Natural killer cell (primary cell): ENCODE measurements at regions not wholly inside any gene's neighbourhood (a gene's known extent, or its start where the extent isn't known, plus 50 kb on each side); places are given as distances from the start of the nearest gene placed in this dataset.

Experiments used
- ATAC-seq, 3 donors: fragments of 150-1000 bp in 2 of 3; fragments of 200-7000 bp in 1 of 3; cut with Tn5 transposase; 1 replicate in 1 of 3; 2 replicates in 2 of 3; pipeline ENCODE4 v1.10.0; 2021; ENCODE audit warnings: mild to moderate bottlenecking in 2 of 3, moderate library complexity in 2 of 3
- DNase-seq, 2 donors: peaks; one replicate each; pipeline versions ENCODE4 v3.0.0 to v3.0.0-alpha.2; 2013 to 2021; ENCODE audit warnings: mixed read lengths in 1 of 2
- H3K27ac ChIP-seq: one replicate; pipeline ENCODE4 v1.5.1; 2013; ENCODE audit warnings: mild to moderate bottlenecking, low read length
- H3K27me3 ChIP-seq: one replicate; pipeline ENCODE4 v1.6.1; 2013; ENCODE audit warnings: low read length; ENCODE audit not compliant: control insufficient read depth, insufficient read depth
- H3K36me3 ChIP-seq: one replicate; pipeline ENCODE4 v1.6.1; 2013; ENCODE audit warnings: low read length; ENCODE audit not compliant: control insufficient read depth, insufficient read depth
- H3K4me1 ChIP-seq: one replicate; pipeline ENCODE4 v1.6.1; 2013; ENCODE audit warnings: low read length; ENCODE audit not compliant: control insufficient read depth, insufficient read depth
- H3K4me3 ChIP-seq: one replicate; pipeline ENCODE4 v1.5.1; 2013; ENCODE audit warnings: low read length
- H3K9me3 ChIP-seq: one replicate; pipeline ENCODE4 v1.6.1; 2013; ENCODE audit warnings: low read length; ENCODE audit not compliant: control insufficient read depth, insufficient read depth
- H3K27ac Mint-ChIP-seq, 2 donors: one replicate each; pipeline ENCODE4 v1.8.0; 2022; ENCODE audit warnings: mild to moderate bottlenecking in 2 of 2, mixed read lengths in 2 of 2, moderate library complexity in 1 of 2
- H3K27me3 Mint-ChIP-seq, 2 donors: one replicate each; pipeline ENCODE4 v1.8.0; 2022; ENCODE audit warnings: low read depth in 2 of 2, mixed read lengths in 2 of 2
- H3K36me3 Mint-ChIP-seq: one replicate; pipeline ENCODE4 v1.8.0; 2022; ENCODE audit warnings: mixed read lengths
- H3K4me1 Mint-ChIP-seq, 2 donors: one replicate each; pipeline ENCODE4 v1.8.0; 2022; ENCODE audit warnings: mixed read lengths in 2 of 2
- H3K4me3 Mint-ChIP-seq: one replicate; pipeline ENCODE4 v1.8.0; 2022; ENCODE audit warnings: mild to moderate bottlenecking, moderate library complexity, mixed read lengths
- H3K9me3 Mint-ChIP-seq, 2 donors: one replicate each; pipeline ENCODE4 v1.8.0; 2022; ENCODE audit warnings: mixed read lengths in 2 of 2
- WGBS: methylation state at CpG from one replicate; pipeline ENCODE4 v1.1.7; 2013; ENCODE audit warnings: missing lambda C conversion rate; ENCODE audit not compliant: insufficient coverage; 5-methylcytosine and 5-hydroxymethylcytosine counted together
- intact Hi-C: fragments of 100-400 bp; cut with micrococcal nuclease; formaldehyde crosslinking; loops from one replicate; pipeline ENCODE4 v1.14.2; 2022
- TF ChIP-seq, protein P1 (sequence below): fragments of 200-600 bp; IDR thresholded peaks from one replicate; pipeline ENCODE4 v1.8.0; 2022; ENCODE audit warnings: antibody characterized with exemption

DNA sequence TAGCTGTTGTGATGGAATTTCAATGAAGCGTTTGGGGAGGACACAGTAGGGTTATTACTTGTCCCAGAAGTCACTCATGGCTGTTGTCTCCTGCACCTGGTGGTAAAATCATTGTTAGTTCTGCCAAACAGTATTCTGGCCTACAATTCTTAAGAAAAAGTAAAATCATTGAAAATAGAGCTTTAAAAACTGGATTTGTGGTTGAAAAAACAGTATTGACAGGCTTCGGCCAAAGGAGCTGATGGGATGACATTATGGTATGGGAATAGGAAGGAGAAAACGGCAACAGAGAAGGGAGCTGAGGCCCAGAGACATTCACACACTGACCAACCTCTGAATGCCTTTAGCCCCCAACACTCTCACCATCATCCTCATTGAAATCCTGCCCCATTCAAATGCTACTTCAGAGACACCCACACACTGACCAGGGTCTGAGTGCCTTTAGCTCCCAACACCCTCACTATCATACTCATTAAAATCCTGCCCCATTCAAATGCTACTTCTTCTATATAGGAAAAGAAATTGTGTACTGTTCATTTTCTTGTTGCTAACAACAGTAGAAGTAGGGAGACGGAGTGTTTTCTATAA, 114.1 kb upstream of the OSR1 start:
- Mint-ChIP-seq H3K27me3 (no peaks in the 10 kb centered on the region), H3K36me3 (peaks cover 14% of the 10 kb centered on the region), H3K27ac (no peak overlapping the region), H3K4me3 (no peak overlapping the region), H3K4me1 (peaks cover 11 to 13% of the 10 kb centered on the region in 2 donors), H3K9me3 (peaks cover 11 to 15% of the 10 kb centered on the region in 2 donors)
- no peaks in the 10 kb centered on the region for H3K36me3 ChIP-seq
- no peak overlapping the region for H3K4me3 ChIP-seq
- H3K27ac ChIP-seq, result no peak overlapping the region
- 86% methylated on average over 3 of the region's 4 CpGs for WGBS
- H3K27me3 ChIP-seq, result no peaks in the 10 kb centered on the region
- intact Hi-C loops, result no loop called here
- DNase-seq (no peak), ATAC-seq (no peak)
- TF ChIP-seq, protein P1, sequence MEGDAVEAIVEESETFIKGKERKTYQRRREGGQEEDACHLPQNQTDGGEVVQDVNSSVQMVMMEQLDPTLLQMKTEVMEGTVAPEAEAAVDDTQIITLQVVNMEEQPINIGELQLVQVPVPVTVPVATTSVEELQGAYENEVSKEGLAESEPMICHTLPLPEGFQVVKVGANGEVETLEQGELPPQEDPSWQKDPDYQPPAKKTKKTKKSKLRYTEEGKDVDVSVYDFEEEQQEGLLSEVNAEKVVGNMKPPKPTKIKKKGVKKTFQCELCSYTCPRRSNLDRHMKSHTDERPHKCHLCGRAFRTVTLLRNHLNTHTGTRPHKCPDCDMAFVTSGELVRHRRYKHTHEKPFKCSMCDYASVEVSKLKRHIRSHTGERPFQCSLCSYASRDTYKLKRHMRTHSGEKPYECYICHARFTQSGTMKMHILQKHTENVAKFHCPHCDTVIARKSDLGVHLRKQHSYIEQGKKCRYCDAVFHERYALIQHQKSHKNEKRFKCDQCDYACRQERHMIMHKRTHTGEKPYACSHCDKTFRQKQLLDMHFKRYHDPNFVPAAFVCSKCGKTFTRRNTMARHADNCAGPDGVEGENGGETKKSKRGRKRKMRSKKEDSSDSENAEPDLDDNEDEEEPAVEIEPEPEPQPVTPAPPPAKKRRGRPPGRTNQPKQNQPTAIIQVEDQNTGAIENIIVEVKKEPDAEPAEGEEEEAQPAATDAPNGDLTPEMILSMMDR, result no peak
- no peaks in the 10 kb centered on the region for H3K9me3 ChIP-seq
- no peaks in the 10 kb centered on the region for H3K4me1 ChIP-seq

DNA sequence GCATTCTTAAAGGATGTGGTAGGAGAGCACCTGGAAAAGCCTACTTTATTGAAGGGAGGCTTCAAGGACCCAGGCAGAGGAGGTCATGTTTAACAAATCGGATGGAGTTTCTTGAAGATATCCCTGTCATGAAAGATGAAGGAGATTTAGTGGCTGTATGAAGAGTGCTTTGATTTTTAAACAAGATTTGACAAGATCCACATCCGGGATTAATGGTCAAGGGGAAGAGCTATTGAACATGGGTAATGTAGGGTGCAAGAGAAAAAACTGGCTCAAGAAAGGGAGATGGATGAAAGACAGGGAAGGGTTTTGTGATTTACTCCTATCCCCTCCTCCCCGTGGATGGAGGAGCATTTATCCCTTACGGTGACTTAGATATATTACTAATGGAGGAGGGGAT, 113.1 kb upstream of the OSR1 start:
- Mint-ChIP-seq H3K4me1 (peaks cover 11 to 13% of the 10 kb centered on the region in 2 donors), H3K36me3 (peaks cover 14% of the 10 kb centered on the region), H3K27ac (no peak overlapping the region), H3K27me3 (no peaks in the 10 kb centered on the region), H3K9me3 (peaks cover 11 to 17% of the 10 kb centered on the region in 2 donors), H3K4me3 (no peak overlapping the region)
- Histone ChIP-seq H3K36me3 (no peaks in the 10 kb centered on the region), H3K27ac (no peak overlapping the region), H3K4me1 (no peaks in the 10 kb centered on the region), H3K4me3 (no peak overlapping the region), H3K27me3 (no peaks in the 10 kb centered on the region), H3K9me3 (no peaks in the 10 kb centered on the region)
- WGBS, result 95% methylated on average over 2 of the region's 4 CpGs
- TF ChIP-seq, protein P1, result no peak
- ATAC-seq, result no peak
- intact Hi-C loops, result no loop called here
- no peak for DNase-seq

DNA sequence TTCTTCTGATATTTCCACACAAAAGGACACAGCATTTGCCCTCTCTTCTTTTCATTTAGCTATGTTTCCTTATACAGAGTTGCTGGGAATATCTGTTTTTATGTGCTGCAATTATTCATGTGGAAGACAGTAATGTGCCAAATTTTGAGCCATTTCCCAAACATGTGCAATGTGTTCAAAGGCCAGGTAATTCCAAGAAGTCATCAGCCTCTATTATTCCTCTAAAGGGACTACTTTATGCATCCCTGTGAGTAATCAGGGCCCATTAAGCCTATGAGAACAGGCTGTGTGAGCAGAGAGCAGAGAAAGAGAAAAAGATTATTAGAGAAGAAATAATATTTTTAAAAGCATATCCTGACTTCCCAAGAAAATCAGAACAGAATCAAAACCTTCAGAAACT, 107.6 kb upstream of the OSR1 start:
- H3K4me1 ChIP-seq, result no peaks in the 10 kb centered on the region
- ATAC-seq (no peak), DNase-seq (no peak)
- H3K27ac Mint-ChIP-seq, result no peak overlapping the region
- H3K4me1 Mint-ChIP-seq, result no peaks in the 10 kb centered on the region
- no peaks in the 10 kb centered on the region for H3K27me3 Mint-ChIP-seq
- no peak overlapping the region for H3K4me3 Mint-ChIP-seq
- H3K36me3 Mint-ChIP-seq, result peaks cover 2% of the 10 kb centered on the region
- H3K27ac ChIP-seq, result no peak overlapping the region
- no peaks in the 10 kb centered on the region for H3K9me3 ChIP-seq
- H3K9me3 Mint-ChIP-seq, result peaks cover 3 to 8% of the 10 kb centered on the region in 2 donors
- H3K4me3 ChIP-seq, result no peak overlapping the region
- no peaks in the 10 kb centered on the region for H3K36me3 ChIP-seq
- intact Hi-C loops, result no loop called here
- TF ChIP-seq, protein P1, result no peak
- no peaks in the 10 kb centered on the region for H3K27me3 ChIP-seq

DNA sequence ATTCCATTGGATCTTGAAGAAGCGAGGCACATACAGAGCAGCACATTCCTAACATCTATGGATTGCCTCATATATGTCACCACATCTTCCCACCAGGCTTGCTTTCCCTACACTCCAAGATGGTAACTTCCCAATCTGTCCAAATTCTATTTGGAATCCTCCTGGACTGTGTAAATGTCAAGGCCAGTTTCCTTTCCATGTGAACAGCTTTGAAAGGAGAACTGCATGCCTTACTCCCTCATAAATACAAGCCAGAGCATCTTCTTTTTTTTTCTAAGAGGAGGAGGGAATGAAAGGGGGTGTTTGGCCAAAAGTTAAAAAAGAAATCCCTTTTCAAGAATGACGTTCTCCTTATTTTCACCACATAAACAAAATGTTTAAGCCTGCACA, 103.8 kb upstream of the OSR1 start:
- H3K36me3 ChIP-seq, result no peaks in the 10 kb centered on the region
- H3K27me3 Mint-ChIP-seq, result no peaks in the 10 kb centered on the region
- intact Hi-C loops, result no loop called here
- no peaks in the 10 kb centered on the region for H3K27me3 ChIP-seq
- no peaks in the 10 kb centered on the region for H3K4me1 ChIP-seq
- no peaks in the 10 kb centered on the region for H3K4me1 Mint-ChIP-seq
- DNase-seq (no peak), ATAC-seq (no peak)
- no peaks in the 10 kb centered on the region for H3K36me3 Mint-ChIP-seq
- H3K4me3 ChIP-seq, result no peak overlapping the region
- peaks cover 3% of the 10 kb centered on the region in 2 donors for H3K9me3 Mint-ChIP-seq
- H3K27ac ChIP-seq, result no peak overlapping the region
- TF ChIP-seq, protein P1, result no peak
- no peaks in the 10 kb centered on the region for H3K9me3 ChIP-seq
- H3K4me3 Mint-ChIP-seq, result no peak overlapping the region
- no peak overlapping the region for H3K27ac Mint-ChIP-seq
- WGBS, result 67% methylated on average over 1 of the region's 2 CpGs
